Peyer's patch (tissue), 4 donors: ENCODE measurements at regions not wholly inside any gene's neighbourhood (a gene's known extent, or its start where the extent isn't known, plus 50 kb on each side); places are given as distances from the start of the nearest gene placed in this dataset.

Experiments
- DNase-seq, 3 donors: peaks; one replicate each; pipeline ENCODE4 v3.0.0-alpha.2; 2017 to 2019
- H3K27ac ChIP-seq, 4 donors: fragments of 200-600 bp; sonication (generic); one replicate each; pipeline ENCODE4 v1.5.1; 2016 to 2019
- H3K27me3 ChIP-seq, 2 donors: fragments of 200-600 bp; sonication (generic); one replicate each; pipeline ENCODE4 v1.5.1; 2019
- H3K36me3 ChIP-seq, 3 donors: fragments of 200-600 bp; sonication (generic); one replicate each; pipeline ENCODE4 v1.5.1; 2016 to 2019
- H3K4me1 ChIP-seq, 4 donors: fragments of 200-600 bp; sonication (generic); one replicate each; pipeline ENCODE4 v1.5.1; 2016 to 2019
- H3K4me3 ChIP-seq, 4 donors: fragments of 200-600 bp; sonication (generic); 1 replicate in 3 of 4; 2 replicates in 1 of 4; pipeline ENCODE4 v1.5.1; 2016 to 2019; ENCODE audit warnings: mild to moderate bottlenecking in 1 of 4
- H3K9me3 ChIP-seq, 4 donors: fragments of 200-600 bp; sonication (generic); one replicate each; pipeline ENCODE4 v1.5.1; 2016 to 2019; ENCODE audit warnings: mild to moderate bottlenecking in 1 of 4
- POLR2A ChIP-seq, 2 donors: fragments of 450-650 bp; IDR thresholded peaks; one replicate each; pipeline ENCODE4 v1.5.1; 2017; ENCODE audit warnings: antibody characterized with exemption in 2 of 2, mild to moderate bottlenecking in 2 of 2, moderate library complexity in 2 of 2
- TF ChIP-seq, protein P1 (sequence below), 6 experiments: fragments of 450-650 bp in 4 of 6; fragments of 200-600 bp in 2 of 6; sonication (generic) in 1 of 6; IDR thresholded peaks; one replicate each; pipeline ENCODE4 v1.5.1; 2017 to 2019; ENCODE audit warnings: antibody characterized with exemption in 6 of 6, mild to moderate bottlenecking in 3 of 6, moderate library complexity in 1 of 6

DNA sequence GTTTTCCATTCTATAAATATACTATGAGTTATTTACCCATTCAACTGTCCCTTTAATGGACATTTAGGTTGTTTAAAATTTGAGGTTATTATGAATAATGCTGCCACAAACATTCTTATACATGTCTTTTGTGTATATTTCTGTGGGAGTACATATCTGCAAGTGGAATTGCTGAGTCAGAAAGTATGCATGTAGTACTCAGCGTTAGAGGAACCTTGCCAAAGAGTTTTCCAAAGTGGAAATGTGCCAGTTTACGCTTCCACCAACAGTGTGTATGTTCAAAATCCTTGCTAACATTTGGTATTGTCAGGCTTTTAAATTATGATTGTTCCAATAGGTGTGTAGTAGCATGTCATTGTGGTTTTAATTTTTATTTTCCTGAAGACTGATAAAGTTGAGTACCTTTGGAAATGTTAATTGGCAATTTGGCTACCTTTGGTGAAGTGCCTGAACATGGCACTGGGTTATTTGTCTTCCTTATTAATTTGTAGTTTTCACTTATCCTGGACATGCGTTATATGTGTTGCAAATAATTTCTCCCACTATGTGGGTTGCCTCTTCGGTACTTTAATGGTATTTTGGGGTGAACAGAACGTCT is 341.2 kb downstream of the CD83 start:
- Histone ChIP-seq H3K27me3 (no peaks in the 10 kb centered on the region), H3K4me3 (no peak overlapping the region), H3K4me1 (peaks cover 0 to 4% (median 0%) of the 10 kb centered on the region in 4 donors), H3K9me3 (no peaks in the 10 kb centered on the region), H3K27ac (no peak overlapping the region), H3K36me3 (no peaks in the 10 kb centered on the region)
- TF ChIP-seq, protein P1, sequence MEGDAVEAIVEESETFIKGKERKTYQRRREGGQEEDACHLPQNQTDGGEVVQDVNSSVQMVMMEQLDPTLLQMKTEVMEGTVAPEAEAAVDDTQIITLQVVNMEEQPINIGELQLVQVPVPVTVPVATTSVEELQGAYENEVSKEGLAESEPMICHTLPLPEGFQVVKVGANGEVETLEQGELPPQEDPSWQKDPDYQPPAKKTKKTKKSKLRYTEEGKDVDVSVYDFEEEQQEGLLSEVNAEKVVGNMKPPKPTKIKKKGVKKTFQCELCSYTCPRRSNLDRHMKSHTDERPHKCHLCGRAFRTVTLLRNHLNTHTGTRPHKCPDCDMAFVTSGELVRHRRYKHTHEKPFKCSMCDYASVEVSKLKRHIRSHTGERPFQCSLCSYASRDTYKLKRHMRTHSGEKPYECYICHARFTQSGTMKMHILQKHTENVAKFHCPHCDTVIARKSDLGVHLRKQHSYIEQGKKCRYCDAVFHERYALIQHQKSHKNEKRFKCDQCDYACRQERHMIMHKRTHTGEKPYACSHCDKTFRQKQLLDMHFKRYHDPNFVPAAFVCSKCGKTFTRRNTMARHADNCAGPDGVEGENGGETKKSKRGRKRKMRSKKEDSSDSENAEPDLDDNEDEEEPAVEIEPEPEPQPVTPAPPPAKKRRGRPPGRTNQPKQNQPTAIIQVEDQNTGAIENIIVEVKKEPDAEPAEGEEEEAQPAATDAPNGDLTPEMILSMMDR (IDR thresholded peaks at IDR 0.05), result no peak
- no peak for TF ChIP-seq POLR2A (IDR thresholded peaks at IDR 0.05)
- DNase-seq, result no peak

GRCh38 chr6:14459315-14459714 is 341.7 kb downstream of the CD83 start:
- no peak for DNase-seq
- Histone ChIP-seq H3K9me3 (no peaks in the 10 kb centered on the region), H3K4me3 (no peak overlapping the region), H3K27ac (no peak overlapping the region), H3K36me3 (no peaks in the 10 kb centered on the region), H3K27me3 (no peaks in the 10 kb centered on the region), H3K4me1 (no peaks in the 10 kb centered on the region)
- TF ChIP-seq, protein P1 (IDR thresholded peaks at IDR 0.05), result no peak
- no peak for TF ChIP-seq POLR2A (IDR thresholded peaks at IDR 0.05)

DNA sequence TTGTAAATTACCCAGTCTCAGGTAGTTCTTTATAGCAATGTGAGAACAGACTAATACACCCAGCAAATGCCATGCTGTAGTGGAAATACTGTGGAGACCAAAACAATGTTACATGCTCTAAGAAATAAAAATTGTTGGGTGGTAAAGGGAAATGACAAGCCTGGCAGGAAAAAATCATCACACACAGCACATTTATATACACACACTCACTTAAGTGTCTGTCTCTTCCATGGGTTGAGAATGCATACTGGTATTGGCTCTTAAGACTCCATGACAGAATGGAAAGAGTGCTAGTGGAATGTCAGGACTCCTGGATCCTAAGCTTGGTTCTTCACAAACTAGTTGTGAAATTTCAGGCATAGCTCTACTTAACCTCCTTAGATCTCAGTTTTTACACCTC is 343.0 kb downstream of the CD83 start:
- Histone ChIP-seq H3K9me3 (no peaks in the 10 kb centered on the region), H3K27ac (no peak overlapping the region), H3K27me3 (no peaks in the 10 kb centered on the region), H3K4me1 (no peaks in the 10 kb centered on the region), H3K36me3 (no peaks in the 10 kb centered on the region), H3K4me3 (no peak overlapping the region)
- TF ChIP-seq, protein P1 (IDR thresholded peaks at IDR 0.05), result no peak
- TF ChIP-seq POLR2A (IDR thresholded peaks at IDR 0.05), result no peak
- DNase-seq, result no peak

DNA sequence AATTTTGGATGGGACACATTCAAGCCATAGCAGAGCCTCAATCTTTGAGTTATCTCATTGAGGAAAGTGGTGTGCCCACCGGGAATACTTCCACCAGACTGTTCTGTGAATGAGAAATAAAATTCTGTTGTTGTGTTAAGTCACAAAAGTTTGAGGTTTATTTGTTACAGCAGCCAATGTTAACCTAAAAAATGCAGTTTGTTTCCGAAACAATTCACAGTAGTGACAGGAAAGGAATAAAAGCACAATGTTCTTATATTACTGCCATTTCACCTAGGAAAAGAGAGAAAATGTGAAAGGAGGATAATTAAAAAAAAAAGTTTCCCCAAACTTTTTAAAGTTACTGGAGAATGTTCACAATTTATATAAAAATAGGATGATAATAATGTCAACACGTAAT is 344.6 kb downstream of the CD83 start:
- no peaks in the 10 kb centered on the region for H3K27me3 ChIP-seq
- no peaks in the 10 kb centered on the region for H3K9me3 ChIP-seq
- no peaks in the 10 kb centered on the region for H3K4me1 ChIP-seq
- no peak overlapping the region for H3K27ac ChIP-seq
- no peak for TF ChIP-seq POLR2A (IDR thresholded peaks at IDR 0.05)
- TF ChIP-seq, protein P1 (IDR thresholded peaks at IDR 0.05), result no peak
- no peak for DNase-seq
- no peaks in the 10 kb centered on the region for H3K36me3 ChIP-seq
- H3K4me3 ChIP-seq, result no peak overlapping the region

GRCh38 chr6:14462566-14462965 is 345.0 kb downstream of the CD83 start:
- H3K27me3 ChIP-seq, result no peaks in the 10 kb centered on the region
- no peaks in the 10 kb centered on the region for H3K36me3 ChIP-seq
- no peak for DNase-seq
- no peaks in the 10 kb centered on the region for H3K4me1 ChIP-seq
- H3K4me3 ChIP-seq, result no peak overlapping the region
- H3K9me3 ChIP-seq, result no peaks in the 10 kb centered on the region
- no peak overlapping the region for H3K27ac ChIP-seq
- TF ChIP-seq POLR2A (IDR thresholded peaks at IDR 0.05), result no peak
- TF ChIP-seq, protein P1 (IDR thresholded peaks at IDR 0.05), result no peak

DNA sequence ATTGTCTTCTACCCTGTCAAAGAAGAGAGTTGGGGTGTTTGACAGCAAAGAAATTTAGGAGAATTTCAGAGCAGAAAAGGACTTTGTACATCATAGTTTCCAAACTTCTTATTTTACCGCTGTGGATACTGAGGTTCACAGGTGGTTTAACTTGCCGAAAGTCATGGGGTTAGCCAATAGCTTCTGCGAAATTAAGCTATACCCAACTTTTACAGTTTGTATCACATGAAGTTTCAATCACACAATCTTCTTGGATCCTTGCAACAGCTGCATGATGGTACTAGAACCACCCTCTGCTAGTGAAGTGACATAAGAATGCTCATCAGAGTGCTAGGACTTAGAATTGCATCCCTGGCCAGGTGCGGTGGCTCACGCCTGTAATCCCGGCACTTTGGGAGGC is 345.5 kb downstream of the CD83 start:
- H3K4me3 ChIP-seq, result no peak overlapping the region
- no peak for DNase-seq
- H3K27me3 ChIP-seq, result no peaks in the 10 kb centered on the region
- no peaks in the 10 kb centered on the region for H3K36me3 ChIP-seq
- no peaks in the 10 kb centered on the region for H3K9me3 ChIP-seq
- H3K27ac ChIP-seq, result no peak overlapping the region
- no peaks in the 10 kb centered on the region for H3K4me1 ChIP-seq
- TF ChIP-seq, protein P1 (IDR thresholded peaks at IDR 0.05), result no peak
- no peak for TF ChIP-seq POLR2A (IDR thresholded peaks at IDR 0.05)
